Testis (tissue), 2 donors: ENCODE measurements at regions not wholly inside any gene's neighbourhood (a gene's known extent, or its start where the extent isn't known, plus 50 kb on each side); places are given as distances from the start of the nearest gene placed in this dataset.

ENCODE experiments used
- DNase-seq: peaks from one replicate; pipeline ENCODE4 v3.0.0-alpha.2; 2019
- H3K27ac ChIP-seq, 2 donors: fragments of 200-600 bp; sonication (generic); one replicate each; pipeline ENCODE4 v1.5.1; 2019
- H3K27me3 ChIP-seq: fragments of 200-600 bp; sonication (generic); one replicate; pipeline ENCODE4 v1.5.1; 2019
- H3K36me3 ChIP-seq: fragments of 200-600 bp; sonication (generic); one replicate; pipeline ENCODE4 v1.5.1; 2017; ENCODE audit warnings: low read depth; ENCODE audit errors: missing control alignments
- H3K4me1 ChIP-seq: fragments of 200-600 bp; sonication (generic); one replicate; pipeline ENCODE4 v1.5.1; 2019
- H3K4me3 ChIP-seq, 2 donors: fragments of 200-600 bp; sonication (generic); one replicate each; pipeline ENCODE4 v1.5.1; 2017 to 2019
- H3K9me3 ChIP-seq: fragments of 200-600 bp; sonication (generic); one replicate; pipeline ENCODE4 v1.5.1; 2017
- POLR2A ChIP-seq: fragments of 450-650 bp; IDR thresholded peaks from one replicate; pipeline ENCODE4 v1.6.1; 2017; ENCODE audit warnings: antibody characterized with exemption, mild to moderate bottlenecking, moderate library complexity
- WGBS, 2 donors: methylation state at CpG; one replicate each; pipeline ENCODE4 v1.1.5; 2018; 5-methylcytosine and 5-hydroxymethylcytosine counted together
- intact Hi-C: fragments of 100-400 bp; cut with DNase I; formaldehyde crosslinking; loops from one replicate; pipeline ENCODE4 v1.15.1; 2023; ENCODE audit warnings: low total_unique reads
- TF ChIP-seq, protein P1 (sequence below), 3 experiments: fragments of 450-650 bp in 2 of 3; fragments of 200-600 bp in 1 of 3; sonication (generic) in 1 of 3; IDR thresholded peaks; one replicate each; pipeline ENCODE4 v1.5.1; 2016 to 2019; ENCODE audit warnings: antibody characterized with exemption in 3 of 3, mild to moderate bottlenecking in 2 of 3, moderate library complexity in 1 of 3

GRCh38 chr11:70615036-70615875, 216.9 kb downstream of the CTTN start:
- TF ChIP-seq, protein P1, sequence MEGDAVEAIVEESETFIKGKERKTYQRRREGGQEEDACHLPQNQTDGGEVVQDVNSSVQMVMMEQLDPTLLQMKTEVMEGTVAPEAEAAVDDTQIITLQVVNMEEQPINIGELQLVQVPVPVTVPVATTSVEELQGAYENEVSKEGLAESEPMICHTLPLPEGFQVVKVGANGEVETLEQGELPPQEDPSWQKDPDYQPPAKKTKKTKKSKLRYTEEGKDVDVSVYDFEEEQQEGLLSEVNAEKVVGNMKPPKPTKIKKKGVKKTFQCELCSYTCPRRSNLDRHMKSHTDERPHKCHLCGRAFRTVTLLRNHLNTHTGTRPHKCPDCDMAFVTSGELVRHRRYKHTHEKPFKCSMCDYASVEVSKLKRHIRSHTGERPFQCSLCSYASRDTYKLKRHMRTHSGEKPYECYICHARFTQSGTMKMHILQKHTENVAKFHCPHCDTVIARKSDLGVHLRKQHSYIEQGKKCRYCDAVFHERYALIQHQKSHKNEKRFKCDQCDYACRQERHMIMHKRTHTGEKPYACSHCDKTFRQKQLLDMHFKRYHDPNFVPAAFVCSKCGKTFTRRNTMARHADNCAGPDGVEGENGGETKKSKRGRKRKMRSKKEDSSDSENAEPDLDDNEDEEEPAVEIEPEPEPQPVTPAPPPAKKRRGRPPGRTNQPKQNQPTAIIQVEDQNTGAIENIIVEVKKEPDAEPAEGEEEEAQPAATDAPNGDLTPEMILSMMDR (IDR thresholded peaks at IDR 0.05), result no peak
- no peak for TF ChIP-seq POLR2A
- Histone ChIP-seq H3K4me1 (no peaks in the 10 kb centered on the region), H3K4me3 (no peak overlapping the region), H3K27me3 (no peaks in the 10 kb centered on the region), H3K27ac (no peak overlapping the region), H3K9me3 (no peaks in the 10 kb centered on the region), H3K36me3 (no peaks in the 10 kb centered on the region)
- DNase-seq, result no peak
- WGBS, 2 donors, result 93 to 96% methylated on average over 15 to 18 of the region's 18 CpGs
- intact Hi-C loops, result no loop called here

DNA sequence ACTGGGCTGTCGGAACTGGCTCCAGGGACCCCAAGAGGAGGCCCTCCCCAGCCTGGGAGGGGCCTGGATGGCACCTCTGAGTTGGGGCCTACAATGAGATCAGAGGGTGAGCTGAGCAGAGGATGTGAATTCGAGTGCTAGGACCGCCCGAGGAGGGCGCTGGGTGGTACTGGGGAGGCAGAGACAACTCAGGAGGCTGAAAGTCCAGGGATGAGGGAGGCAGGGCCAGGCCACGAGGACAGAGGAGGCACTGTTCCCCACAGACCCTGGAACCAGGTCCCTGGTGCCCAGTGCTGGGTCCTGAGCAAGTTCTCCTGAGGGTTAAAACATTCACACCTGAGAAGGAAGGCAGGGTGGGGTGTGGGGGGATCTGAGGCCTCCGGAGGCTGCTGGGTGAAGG, 218.0 kb downstream of the CTTN start:
- Histone ChIP-seq H3K36me3 (no peaks in the 10 kb centered on the region), H3K4me3 (no peak overlapping the region), H3K27ac (no peak overlapping the region), H3K9me3 (no peaks in the 10 kb centered on the region), H3K27me3 (no peaks in the 10 kb centered on the region), H3K4me1 (no peaks in the 10 kb centered on the region)
- no peak for DNase-seq
- WGBS, 2 donors, result 94 to 95% methylated on average over 7 of the region's 7 CpGs
- intact Hi-C loops, result no loop called here
- TF ChIP-seq POLR2A, result no peak
- TF ChIP-seq, protein P1 (IDR thresholded peaks at IDR 0.05), result no peak

GRCh38 chr11:70616938-70617654, 218.8 kb downstream of the CTTN start:
- no peaks in the 10 kb centered on the region for H3K9me3 ChIP-seq
- DNase-seq, result no peak
- no peak for TF ChIP-seq POLR2A
- TF ChIP-seq, protein P1 (IDR thresholded peaks at IDR 0.05), result no peak
- H3K27me3 ChIP-seq, result no peaks in the 10 kb centered on the region
- intact Hi-C loops, result no loop called here
- no peak overlapping the region for H3K27ac ChIP-seq
- H3K4me3 ChIP-seq, result no peak overlapping the region
- 57 to 76% methylated on average over 12 of the region's 12 CpGs for WGBS, 2 donors
- H3K36me3 ChIP-seq, result no peaks in the 10 kb centered on the region
- H3K4me1 ChIP-seq, result no peaks in the 10 kb centered on the region

- intact Hi-C loops, result no loop called here
- no peaks in the 10 kb centered on the region for H3K36me3 ChIP-seq
- no peak overlapping the region for H3K4me3 ChIP-seq
- WGBS, 2 donors, result 93% methylated on average over 21 to 22 of the region's 22 CpGs
- H3K27me3 ChIP-seq, result no peaks in the 10 kb centered on the region
- DNase-seq, result no peak
- no peaks in the 10 kb centered on the region for H3K4me1 ChIP-seq
- H3K9me3 ChIP-seq, result no peaks in the 10 kb centered on the region
- no peak overlapping the region for H3K27ac ChIP-seq
- TF ChIP-seq, protein P1 (IDR thresholded peaks at IDR 0.05), result no peak
- TF ChIP-seq POLR2A, result no peak
Observed at GRCh38 chr11:70618431-70619101, 220.2 kb downstream of the CTTN start.
